Lung microvascular endothelial cell (primary cell): ENCODE measurements at regions not wholly inside any gene's neighbourhood (a gene's known extent, or its start where the extent isn't known, plus 50 kb on each side); places are given as distances from the start of the nearest gene placed in this dataset.
"Not testable (repeated sequence)": the region's sequence is repeated elsewhere in the genome, so short reads cannot be mapped to it uniquely, and the experiment has no call there.

Source experiments
- DNase-seq, 2 donors: peaks; one replicate each; pipeline versions ENCODE4 v3.0.0 to v3.0.0-alpha.2; 2010; ENCODE audit warnings: low read depth in 2 of 2

- no peak for DNase-seq
Observed at GRCh38 chr5:112570708-112571444, 151.8 kb upstream of the EPB41L4A start.

- DNase-seq, result no peak
Observed at GRCh38 chr5:112573441-112573840, 154.4 kb upstream of the EPB41L4A start.

- no peak for DNase-seq
Observed at GRCh38 chr5:112574536-112574935, 155.5 kb upstream of the EPB41L4A start.

GRCh38 chr5:112576298-112576925, 157.3 kb upstream of the EPB41L4A start:
- peak; percentile 13 to 38 for DNase-seq

GRCh38 chr5:112579599-112580170, 158.0 kb upstream of the APC start:
- DNase-seq, result no peak

- DNase-seq, result no peak
Observed at GRCh38 chr5:112581811-112582320, 155.8 kb upstream of the APC start.

- no peak for DNase-seq
Observed at GRCh38 chr5:112583166-112583565, 154.5 kb upstream of the APC start.

GRCh38 chr5:112584781-112585180, 152.9 kb upstream of the APC start:
- no peak for DNase-seq

- no peak for DNase-seq
Observed at GRCh38 chr5:112586596-112587062, 151.1 kb upstream of the APC start.

GRCh38 chr5:112590858-112591257, 146.8 kb upstream of the APC start:
- DNase-seq, result not testable (repeated sequence)

GRCh38 chr5:112594095-112594850, 143.4 kb upstream of the APC start:
- peak in 1 of 2 donors; percentile 49 for DNase-seq

- no peak for DNase-seq
Observed at GRCh38 chr5:112594941-112595340, 142.7 kb upstream of the APC start.

- no peak for DNase-seq
Observed at GRCh38 chr5:112597831-112598230, 139.9 kb upstream of the APC start.

- DNase-seq, result not testable (repeated sequence)
Observed at GRCh38 chr5:112600510-112600909, 137.2 kb upstream of the APC start.

- DNase-seq, result peak; percentile 11 to 21
Observed at GRCh38 chr5:112604732-112605630, 132.7 kb upstream of the APC start.

GRCh38 chr5:112608975-112609374, 128.7 kb upstream of the APC start:
- DNase-seq, result no peak

GRCh38 chr5:112612663-112613062, 125.0 kb upstream of the APC start:
- DNase-seq, result no peak

- no peak for DNase-seq
Observed at GRCh38 chr5:112614285-112614684, 123.4 kb upstream of the APC start.

GRCh38 chr5:112614986-112615385, 122.7 kb upstream of the APC start:
- DNase-seq, result no peak

GRCh38 chr5:112616812-112617547, 120.7 kb upstream of the APC start:
- DNase-seq, result no peak
